K562 (cell line): ENCODE measurements at regions not wholly inside any gene's neighbourhood (a gene's known extent, or its start where the extent isn't known, plus 50 kb on each side); places are given as distances from the start of the nearest gene placed in this dataset.

Source experiments
- ARID4B ChIP-seq: sonication (generic); formaldehyde crosslinking; IDR thresholded peaks from 2 replicates; pipeline ENCODE4 v1.8.0; 2022; ENCODE audit warnings: mild to moderate bottlenecking, missing genetic modification reagents
- BRCA1 ChIP-seq, 2 experiments: fragments of 450-650 bp in 1 of 2; sonication (generic) in 1 of 2; formaldehyde crosslinking in 1 of 2; IDR thresholded peaks; 2 replicates each; pipeline versions ENCODE4 v1.5.0 to v1.6.1; 2017 to 2020; ENCODE audit warnings: mild to moderate bottlenecking in 1 of 2, missing genetic modification reagents in 1 of 2
- BRD9 ChIP-seq: fragments of 450-650 bp; IDR thresholded peaks from 2 replicates; pipeline ENCODE4 v1.6.1; 2018; ENCODE audit warnings: low read depth; ENCODE audit not compliant: partially characterized antibody
- CHAMP1 ChIP-seq: fragments of 450-650 bp; IDR thresholded peaks from 2 replicates; pipeline ENCODE4 v1.6.1; 2016; ENCODE audit warnings: mild to moderate bottlenecking
- DIDO1 ChIP-seq: fragments of 450-650 bp; IDR thresholded peaks from 2 replicates; pipeline ENCODE4 v1.6.1; 2016; ENCODE audit warnings: low read depth, missing biosample characterization, missing genetic modification characterization
- KDM2B ChIP-seq: fragments of 250-450 bp; sonication (Bioruptor Pico); IDR thresholded peaks from 2 replicates; pipeline ENCODE4 v1.8.0; 2021; ENCODE audit warnings: mild to moderate bottlenecking, moderate library complexity
- ZNF609 ChIP-seq: sonication (generic); formaldehyde crosslinking; IDR thresholded peaks from 2 replicates; pipeline ENCODE4 v1.8.1; 2023; ENCODE audit warnings: missing genetic modification reagents, mild to moderate bottlenecking, borderline replicate concordance
- ZNF77 ChIP-seq: fragments of 250-450 bp; sonication (Bioruptor Pico); IDR thresholded peaks from 2 replicates; pipeline ENCODE4 v1.5.0; 2020

GRCh38 chr4:19005211-19005610 is 983.7 kb upstream of the LCORL start (continued):
- TF ChIP-seq BRCA1 (IDR thresholded peaks at IDR 0.05) (no peak), BRCA1 (CRISPR knock-in tag; IDR thresholded peaks at IDR 0.05) (no peak), ZNF609 (CRISPR knock-in tag) (no peak), BRD9 (no peak), DIDO1 (tag) (no peak), ZNF77 (CRISPR knock-in tag) (no peak), KDM2B (CRISPR knock-in tag) (no peak), CHAMP1 (no peak), ARID4B (CRISPR knock-in tag) (no peak)
- TF ChIP-seq, all 486 proteins: peak for 0
